ENCODE measurements at regions not wholly inside any gene's neighbourhood (a gene's known extent, or its start where the extent isn't known, plus 50 kb on each side); places are given as distances from the start of the nearest gene placed in this dataset.

- BruUV-seq (replicated peaks) = no TSS peak
These were observed 340.3 kb downstream of the KCNN2 start for GRCh38 chr5:114702136-114702535.

GRCh38 chr5:114700823-114701222, 339.0 kb downstream of the KCNN2 start:
- no peak overlapping the region for H2AFZ ChIP-seq (ENCODE audit: control insufficient read depth, low read depth, low read length)
- ChIA-PET CTCF (interaction anchor here (0.8 kb wide), 1 partner anchor 8 kb away, joined by 3 read pairs; no protein-coding TSS in a partner anchor), POLR2A (no interaction called here), RAD21 (ENCODE audit: unreplicated experiment) (no interaction called here), SMC1A (ENCODE audit: uncharacterized antibody, unreplicated experiment) (no interaction called here)
- H3K4me2 ChIP-seq (ENCODE audit: control insufficient read depth, insufficient read depth) = no peak overlapping the region
- 22% methylated on average over 3 of the region's 3 CpGs for WGBS (ENCODE audit: insufficient coverage, insufficient replicate concordance, low lambda C conversion rate, missing lambda C conversion rate)
- H3K9me3 ChIP-seq (replicated peaks; ENCODE audit: control insufficient read depth, insufficient read depth, low read length) = no peaks in the 10 kb centered on the region
- H3K4me1 ChIP-seq (ENCODE audit: control insufficient read depth, insufficient read depth, low read length) = no peaks in the 10 kb centered on the region
- no TSS peak for BruUV-seq (replicated peaks)
- no peak for FAIRE-seq
- intact Hi-C loops (cut with micrococcal nuclease; ENCODE audit: unreplicated experiment) = no loop called here
- no peaks in the 10 kb centered on the region for H3K79me2 ChIP-seq (ENCODE audit: control insufficient read depth, insufficient read depth, low read length)
- no peaks in the 10 kb centered on the region for H3K27me3 ChIP-seq (replicated peaks in 1 of 2; ENCODE audit: control insufficient read depth in 2 of 2, insufficient read depth in 2 of 2, low read length in 1 of 2)
- H3K36me3 ChIP-seq (ENCODE audit: control insufficient read depth in 2 of 2, insufficient read depth in 2 of 2, low read length in 1 of 2) = no peaks in the 10 kb centered on the region
- no peak overlapping the region for H3K27ac ChIP-seq (ENCODE audit: control insufficient read depth, insufficient read depth)
- in situ Hi-C loops (cut with MboI) = no loop called here
- no peak overlapping the region for H3K9ac ChIP-seq (ENCODE audit: control insufficient read depth, insufficient read depth, low read length)
- no peak for ATAC-seq
- DNase-seq (ENCODE audit: low read depth, low spot score) = no peak
- no peaks in the 10 kb centered on the region for H4K20me1 ChIP-seq (ENCODE audit: control insufficient read depth, insufficient read depth)
- H3K4me3 ChIP-seq = no peak overlapping the region
- TF ChIP-seq REST (IDR thresholded peaks at IDR 0.05; ENCODE audit: low read depth, low read length) (no peak), BMI1 (IDR thresholded peaks at IDR 0.05; ENCODE audit: borderline replicate concordance) (no peak), MXI1 (IDR thresholded peaks at IDR 0.05; ENCODE audit: low read depth, low read length) (no peak), ZNF217 (IDR thresholded peaks at IDR 0.05) (no peak), SREBF1 (IDR thresholded peaks at IDR 0.05; ENCODE audit: low read length) (no peak), ELK1 (IDR thresholded peaks at IDR 0.05; ENCODE audit: low read depth, low read length) (no peak), BACH1 (IDR thresholded peaks at IDR 0.05; ENCODE audit: borderline replicate concordance) (no peak), NFYA (IDR thresholded peaks at IDR 0.05; ENCODE audit: borderline replicate concordance, low read depth, low read length) (no peak), NR2C1 (IDR thresholded peaks at IDR 0.05) (no peak)

More at GRCh38 chr5:114702136-114702535, 340.3 kb downstream of the KCNN2 start:
- Histone ChIP-seq H2AFZ (ENCODE audit: control insufficient read depth, low read depth, low read length) (no peak overlapping the region), H3K27me3 (replicated peaks in 1 of 2; ENCODE audit: control insufficient read depth in 2 of 2, insufficient read depth in 2 of 2, low read length in 1 of 2) (no peaks in the 10 kb centered on the region), H3K27ac (ENCODE audit: control insufficient read depth, insufficient read depth) (no peak overlapping the region), H3K9ac (ENCODE audit: control insufficient read depth, insufficient read depth, low read length) (no peak overlapping the region), H3K4me2 (ENCODE audit: control insufficient read depth, insufficient read depth) (no peak overlapping the region), H3K79me2 (ENCODE audit: control insufficient read depth, insufficient read depth, low read length) (no peaks in the 10 kb centered on the region), H3K36me3 (ENCODE audit: control insufficient read depth in 2 of 2, insufficient read depth in 2 of 2, low read length in 1 of 2) (no peaks in the 10 kb centered on the region), H3K4me1 (ENCODE audit: control insufficient read depth, insufficient read depth, low read length) (no peaks in the 10 kb centered on the region), H3K4me3 (no peak overlapping the region), H3K9me3 (replicated peaks; ENCODE audit: control insufficient read depth, insufficient read depth, low read length) (no peaks in the 10 kb centered on the region), H4K20me1 (ENCODE audit: control insufficient read depth, insufficient read depth) (no peaks in the 10 kb centered on the region)
- no peak for FAIRE-seq
- ChIA-PET SMC1A (ENCODE audit: uncharacterized antibody, unreplicated experiment) (no interaction called here), CTCF (no interaction called here), POLR2A (no interaction called here), RAD21 (ENCODE audit: unreplicated experiment) (no interaction called here)
- no peak for DNase-seq (ENCODE audit: low read depth, low spot score)
- no peak for TF ChIP-seq USF1 (IDR thresholded peaks at IDR 0.05; ENCODE audit: borderline replicate concordance, extremely low read length, insufficient read depth, low read depth, low read length)
- TF ChIP-seq SMARCA5 (IDR thresholded peaks at IDR 0.05) = no peak
- no peak for TF ChIP-seq NR2F1 (conservative IDR thresholded peaks at IDR 0.05)
- intact Hi-C loops (cut with micrococcal nuclease; ENCODE audit: unreplicated experiment) (no loop called here), in situ Hi-C loops (cut with MboI) (no loop called here)
- no peak for ATAC-seq
- WGBS (ENCODE audit: insufficient coverage, insufficient replicate concordance, low lambda C conversion rate, missing lambda C conversion rate) = 15% methylated on average over 3 of the region's 3 CpGs
